Muscle of back (tissue), 3 donors: ENCODE measurements at regions not wholly inside any gene's neighbourhood (a gene's known extent, or its start where the extent isn't known, plus 50 kb on each side); places are given as distances from the start of the nearest gene placed in this dataset.
"Not testable (repeated sequence)": the region's sequence is repeated elsewhere in the genome, so short reads cannot be mapped to it uniquely, and the experiment has no call there.

Experiments used
- DNase-seq, 3 donors: peaks; one replicate each; pipeline versions ENCODE4 v3.0.0 to v3.0.0-alpha.2; 2013

DNA sequence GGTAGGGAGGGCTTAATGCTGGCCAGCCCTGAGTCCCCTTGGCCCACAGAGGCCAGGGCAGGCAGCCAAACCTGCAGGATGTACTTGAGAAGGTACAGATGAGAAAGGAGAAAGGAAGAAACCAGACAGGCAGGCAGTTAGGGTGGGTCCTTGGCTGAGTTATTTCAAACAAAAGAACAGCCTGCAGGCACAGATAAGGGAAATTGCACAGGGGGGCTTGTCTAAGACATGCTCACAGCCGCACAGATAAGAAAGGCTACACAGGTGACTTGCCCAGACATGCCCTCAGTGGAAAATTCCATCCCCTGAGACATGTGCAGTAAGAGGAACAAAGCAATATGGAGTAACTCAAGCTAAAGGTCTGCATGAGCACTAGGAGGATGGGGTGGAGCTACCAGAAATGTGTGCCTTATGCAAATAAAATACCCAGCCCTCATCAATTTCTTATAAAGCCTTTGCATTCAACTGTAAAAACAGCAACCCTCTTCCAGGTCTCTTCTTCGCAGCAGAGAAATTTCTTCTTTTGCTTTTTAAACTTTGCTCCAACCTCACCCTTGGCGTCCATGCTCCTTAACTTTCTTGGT lies 158.2 kb upstream of the RGS6 start:
- DNase-seq = no peak

DNA sequence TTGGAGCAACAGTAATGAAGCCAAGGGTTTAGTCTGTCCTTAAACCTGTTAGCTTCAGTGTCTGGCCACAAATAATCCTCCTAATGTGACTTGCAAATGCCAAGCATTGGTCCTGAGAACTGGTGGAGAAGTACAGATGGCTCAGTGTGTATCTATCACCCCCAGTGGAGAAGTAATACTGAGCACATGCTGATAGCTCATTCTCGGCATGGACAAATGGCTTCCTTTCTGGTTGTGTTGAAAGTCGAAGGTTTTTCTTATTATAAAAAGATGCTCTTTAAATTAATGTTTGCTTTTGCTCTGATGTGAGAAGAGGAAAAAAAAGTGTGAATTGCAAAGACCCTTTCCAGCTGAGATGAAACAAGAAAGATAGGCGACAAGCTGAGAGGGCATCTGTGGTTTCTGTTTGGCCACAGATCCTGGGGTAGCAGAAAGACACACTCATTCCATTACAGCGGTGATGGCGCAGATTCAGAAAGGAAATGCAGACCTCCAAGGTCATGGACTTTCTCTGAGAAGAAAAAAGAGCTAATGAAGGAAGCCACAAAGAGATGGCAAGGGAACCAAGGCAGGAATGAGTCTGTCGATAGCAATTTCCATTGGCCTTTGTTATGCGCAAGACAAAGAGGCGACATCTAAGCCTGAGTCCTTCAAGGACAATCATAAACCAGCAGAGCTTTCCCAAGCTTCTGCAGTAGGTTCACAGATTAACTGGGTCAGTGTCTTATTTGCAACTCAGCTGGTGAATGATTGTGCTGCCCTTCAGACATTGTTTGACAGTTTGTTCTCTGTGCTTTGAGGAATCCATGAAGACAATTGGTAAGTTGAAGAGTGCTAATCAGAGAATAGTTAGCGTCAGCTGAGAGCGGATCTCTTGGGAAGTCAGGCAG lies 155.5 kb upstream of the RGS6 start:
- DNase-seq = no peak

DNA sequence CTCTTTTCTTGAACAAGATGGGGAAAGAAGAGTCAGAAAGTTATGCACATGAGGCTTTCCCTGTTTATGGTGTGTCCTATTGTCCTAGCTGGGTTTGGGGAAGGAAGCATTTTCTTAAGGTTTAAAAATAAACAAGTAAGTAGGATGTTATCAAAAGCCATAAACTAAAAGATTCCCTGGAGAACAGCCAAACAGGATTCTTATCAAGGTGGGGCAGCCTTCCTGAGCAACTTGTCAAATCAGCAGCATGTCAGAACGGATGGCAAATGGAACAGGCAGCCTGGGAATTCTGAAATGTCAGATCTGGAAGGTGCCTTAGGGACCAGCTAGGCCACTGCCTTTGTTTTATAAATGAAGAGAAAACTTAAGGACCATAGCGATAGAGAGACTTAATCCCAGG lies 152.2 kb upstream of the RGS6 start:
- no peak for DNase-seq

DNA sequence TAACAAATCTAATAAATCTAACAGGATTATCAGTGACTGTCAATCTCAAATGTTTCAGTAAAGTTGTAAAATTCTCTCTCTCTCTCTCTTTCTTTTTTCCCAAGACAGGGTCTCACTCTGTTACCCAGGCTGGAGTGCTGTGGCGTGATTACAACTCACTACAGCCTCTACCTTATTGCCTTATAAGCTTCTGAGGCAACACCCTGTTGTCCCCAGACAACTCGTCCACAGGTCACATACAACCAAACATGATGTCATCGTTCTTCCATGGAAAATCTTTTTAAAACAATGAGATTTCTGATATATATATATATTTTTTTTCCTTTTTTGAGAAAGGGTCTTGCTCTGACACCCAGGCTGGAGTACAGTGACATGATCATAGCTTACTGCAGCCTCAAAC lies 151.4 kb upstream of the RGS6 start:
- DNase-seq = no peak

DNA sequence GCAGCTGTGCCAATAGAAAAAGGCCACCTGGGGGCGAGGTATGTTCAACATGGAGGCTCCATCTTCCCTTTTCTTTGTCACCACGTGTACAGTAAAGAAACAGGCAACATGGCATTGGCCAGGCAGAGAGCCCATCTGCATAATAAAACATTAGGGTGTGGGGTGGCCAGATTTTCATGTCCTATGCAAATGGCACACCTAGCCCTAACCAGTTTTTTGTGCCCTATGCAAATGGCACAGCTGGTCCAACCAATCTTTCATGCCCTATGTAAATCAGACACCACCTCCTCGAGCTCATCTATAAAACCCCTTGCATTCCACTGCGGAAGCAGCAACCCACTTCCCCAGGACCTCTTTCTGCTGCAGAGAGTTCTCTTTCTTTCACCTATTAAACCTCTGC lies 149.1 kb upstream of the RGS6 start:
- no peak for DNase-seq

DNA sequence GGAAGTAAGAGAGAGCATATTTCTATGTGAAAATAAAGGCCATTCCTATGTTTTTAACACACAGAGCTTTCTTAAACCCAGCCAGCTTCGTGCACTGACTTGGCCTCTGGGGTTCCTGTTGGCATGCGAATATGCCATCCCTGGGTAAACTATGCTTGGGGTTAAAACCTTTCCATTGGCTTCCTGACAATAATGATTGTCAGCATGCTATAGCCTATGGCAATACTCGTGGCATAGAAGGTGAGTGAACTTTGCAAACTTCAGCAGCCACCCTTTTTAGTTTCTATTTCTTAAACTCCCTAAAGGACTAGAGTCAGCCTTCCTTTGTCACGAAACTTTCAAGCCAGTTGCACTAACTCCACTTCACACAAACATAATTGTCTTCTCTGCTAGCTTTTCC lies 148.4 kb upstream of the RGS6 start:
- no peak for DNase-seq

DNA sequence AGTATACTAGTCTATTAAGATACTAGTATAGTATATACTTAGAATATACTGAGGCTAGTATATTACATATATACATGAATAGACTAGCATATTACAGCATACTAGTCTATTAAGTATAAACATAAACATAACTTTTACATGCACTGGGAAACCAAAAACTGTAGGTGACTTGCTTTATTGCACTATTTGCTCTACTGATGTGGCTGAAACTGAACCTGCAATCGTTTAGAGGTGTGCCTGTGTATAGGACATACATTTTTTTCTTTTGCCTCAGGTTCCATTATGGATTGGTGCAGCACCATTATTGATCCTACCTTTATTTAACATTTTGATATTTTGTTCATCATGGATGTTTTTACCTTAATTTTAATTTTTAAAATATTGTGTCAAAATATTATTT lies 143.2 kb upstream of the RGS6 start:
- DNase-seq = no peak

DNA sequence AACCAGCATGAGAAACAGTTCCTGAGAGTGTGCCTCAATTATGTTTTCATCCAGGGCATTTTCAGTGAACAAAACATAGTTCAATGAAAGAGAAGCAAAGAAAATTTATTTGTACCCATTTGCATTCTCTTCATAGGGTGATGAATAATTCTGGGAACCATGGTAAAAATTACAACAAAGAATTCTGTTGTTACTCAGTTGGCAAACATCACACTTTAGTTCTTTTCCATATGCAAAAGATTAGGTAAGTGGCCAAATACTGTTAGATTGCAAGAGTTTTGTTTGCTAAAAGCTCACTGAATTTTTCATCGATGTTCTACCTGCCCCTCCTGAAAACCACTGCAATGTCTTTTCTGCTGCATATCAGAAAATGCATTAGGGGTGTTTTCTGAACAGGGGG lies 132.4 kb upstream of the RGS6 start:
- peak in 2 of 3 donors; percentile 6 to 45 for DNase-seq

DNA sequence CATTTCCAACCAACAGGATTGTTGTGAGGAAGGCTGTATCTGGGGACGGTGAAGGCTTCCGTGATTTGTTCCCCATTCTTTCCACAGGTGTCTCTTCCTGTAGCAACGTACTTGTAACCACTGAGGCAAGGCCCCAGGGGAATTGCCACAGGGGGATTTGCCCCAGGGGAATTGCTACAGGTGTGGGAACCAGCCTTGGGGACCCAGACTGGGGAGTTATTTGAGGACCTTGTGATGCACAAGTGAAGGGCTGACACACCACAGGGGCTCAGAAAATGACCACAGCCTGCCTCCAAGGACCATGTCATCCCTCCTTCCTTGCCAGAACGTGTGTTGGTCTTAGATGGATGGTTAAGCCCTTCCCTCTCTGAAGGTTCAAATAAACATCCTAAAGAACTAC lies 131.4 kb upstream of the RGS6 start:
- DNase-seq = no peak

DNA sequence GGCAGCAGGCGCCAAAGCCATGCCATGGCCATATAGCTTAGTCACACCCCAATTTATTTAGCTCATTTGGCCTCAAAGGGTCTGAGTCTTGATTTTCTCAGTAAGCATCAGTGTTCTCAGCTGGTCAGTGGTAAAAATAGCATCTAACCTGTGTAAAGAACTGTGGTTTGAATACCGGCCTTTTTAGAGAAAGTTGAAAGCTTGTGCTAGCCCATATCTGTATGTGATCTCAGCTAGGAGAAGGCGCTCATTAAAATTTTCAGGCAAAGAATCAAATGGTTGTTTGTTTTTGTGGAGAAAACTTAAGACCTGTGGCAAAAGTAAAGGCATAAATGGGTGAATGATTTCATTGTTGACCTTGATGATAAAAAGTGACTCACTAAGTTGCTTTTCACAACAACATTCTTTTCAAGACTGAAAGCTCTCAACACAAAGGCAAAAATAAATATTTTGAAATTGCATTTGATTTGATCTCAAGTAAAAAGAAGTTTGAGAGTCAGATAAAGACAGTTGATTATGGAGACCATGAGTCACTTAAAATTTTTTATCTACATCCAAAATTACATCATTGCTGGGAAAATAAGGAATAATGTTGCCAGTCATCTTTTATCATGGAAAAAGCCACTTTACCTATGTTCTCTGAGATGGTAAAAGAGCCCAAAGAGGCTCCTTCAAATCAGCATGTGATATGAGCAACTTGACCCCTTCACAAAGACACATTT lies 128.5 kb upstream of the RGS6 start:
- no peak for DNase-seq

DNA sequence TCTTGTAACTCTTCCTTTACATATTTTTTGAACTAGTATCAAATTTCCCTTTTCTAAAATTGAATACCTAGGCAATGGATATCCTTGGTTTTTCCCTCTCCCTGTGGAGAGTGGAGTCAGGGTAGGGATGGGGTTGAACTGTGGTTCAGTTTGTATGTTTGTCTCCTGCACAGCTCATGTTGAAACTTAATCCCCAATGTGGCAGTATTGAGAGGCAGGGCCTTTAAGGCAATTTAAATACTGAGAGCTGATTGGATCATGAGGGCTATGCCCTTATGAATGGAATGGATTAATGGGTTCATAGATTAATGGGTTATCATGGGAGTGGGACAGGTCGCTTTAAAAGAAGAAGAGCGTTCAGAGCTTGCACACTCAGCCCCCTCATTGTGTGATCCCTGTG lies 127.2 kb upstream of the RGS6 start:
- DNase-seq = no peak

DNA sequence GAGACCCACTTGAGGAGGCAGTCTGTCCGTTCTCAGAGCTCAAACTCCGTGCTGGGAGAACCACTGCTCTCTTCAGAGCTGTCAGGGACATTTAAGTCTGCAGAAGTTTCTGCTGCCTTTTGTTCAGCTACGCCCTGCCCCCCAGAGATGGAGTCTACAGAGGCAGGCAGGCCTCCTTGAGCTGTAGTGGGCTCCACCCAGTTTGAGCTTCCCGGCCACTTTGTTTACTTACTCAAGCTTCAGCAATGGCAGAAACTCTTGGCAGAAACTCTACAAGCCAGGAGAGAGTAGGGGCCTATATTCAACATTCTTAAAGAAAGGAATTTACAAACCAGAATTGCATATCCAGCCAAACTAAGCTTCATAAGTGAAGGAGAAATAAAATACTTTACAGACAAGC lies 125.2 kb upstream of the RGS6 start:
- not testable (repeated sequence) for DNase-seq

DNA sequence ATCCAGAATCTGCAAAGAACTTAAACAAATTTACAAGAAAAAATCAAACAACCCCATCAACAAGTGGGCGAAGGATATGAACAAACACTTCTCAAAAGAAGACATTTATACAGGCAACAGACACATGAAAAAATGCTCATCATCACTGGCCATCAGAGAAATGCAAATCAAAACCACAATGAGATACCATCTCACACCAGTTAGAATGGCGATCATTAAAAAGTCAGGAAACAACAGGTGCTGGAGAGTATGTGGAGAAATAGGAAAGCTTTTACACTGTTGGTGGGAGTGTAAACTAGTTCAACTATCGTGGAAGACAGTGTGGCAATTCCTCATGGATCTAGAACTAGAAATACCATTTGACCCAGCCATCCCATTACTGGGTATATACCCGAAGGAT lies 121.4 kb upstream of the RGS6 start:
- DNase-seq = not testable (repeated sequence)

DNA sequence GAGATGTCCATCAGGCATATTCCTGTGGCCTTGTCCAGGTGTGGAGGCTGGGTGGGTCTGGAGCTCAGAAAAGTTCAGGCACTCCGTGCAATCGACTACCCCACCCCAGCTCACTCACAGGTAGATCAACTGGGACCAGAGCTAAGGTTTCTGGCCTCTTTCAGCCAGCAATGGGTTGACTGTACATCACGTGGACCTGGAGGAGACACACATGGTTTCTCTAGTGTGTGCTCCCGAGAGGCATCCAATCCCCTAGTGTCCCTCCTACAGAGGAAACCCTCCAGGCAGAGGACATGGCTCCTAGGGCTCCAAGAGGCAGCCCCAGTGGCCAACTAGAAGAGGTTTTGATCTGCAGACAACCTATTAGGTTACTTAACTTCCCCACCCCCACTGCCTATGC lies 119.5 kb upstream of the RGS6 start:
- no peak for DNase-seq

DNA sequence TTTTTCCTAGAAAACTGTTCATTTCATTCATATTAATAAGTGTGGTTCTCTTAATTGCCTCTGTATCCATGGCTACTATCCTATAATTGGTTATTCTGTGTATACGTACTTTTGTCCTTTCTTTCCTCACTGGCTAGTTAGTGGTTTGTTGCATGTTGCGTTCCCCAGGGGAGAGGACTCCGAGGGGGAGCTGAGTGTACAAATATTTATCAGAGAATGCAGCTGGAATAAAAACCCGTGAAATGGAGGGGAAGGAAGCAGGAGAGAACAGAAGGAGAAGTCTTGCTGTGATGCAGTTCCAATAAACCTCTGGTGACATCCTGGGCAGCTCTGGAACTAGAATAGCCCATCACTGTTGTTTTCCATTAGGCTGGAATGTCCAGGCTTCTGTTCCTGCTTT lies 117.1 kb upstream of the RGS6 start:
- DNase-seq = no peak

DNA sequence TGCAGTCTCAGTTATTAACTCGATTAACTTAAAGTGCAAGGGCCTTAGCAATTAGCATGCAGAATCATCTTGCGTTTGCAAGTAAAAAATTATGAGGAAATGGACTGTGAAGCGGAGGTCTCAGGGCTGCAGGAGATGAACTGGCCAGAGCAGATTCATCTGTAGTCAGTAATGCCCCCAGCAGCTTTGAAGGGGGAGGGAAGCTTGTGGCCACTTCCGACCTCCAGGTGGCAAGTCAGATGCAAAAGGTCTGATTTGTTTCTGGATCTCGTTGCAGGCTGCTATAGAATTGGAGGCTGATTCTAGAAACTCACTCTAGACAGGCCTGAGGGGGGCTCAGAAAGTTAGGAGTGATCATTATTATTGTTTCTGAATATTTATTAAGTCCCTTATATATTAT lies 107.4 kb upstream of the RGS6 start:
- DNase-seq = no peak

DNA sequence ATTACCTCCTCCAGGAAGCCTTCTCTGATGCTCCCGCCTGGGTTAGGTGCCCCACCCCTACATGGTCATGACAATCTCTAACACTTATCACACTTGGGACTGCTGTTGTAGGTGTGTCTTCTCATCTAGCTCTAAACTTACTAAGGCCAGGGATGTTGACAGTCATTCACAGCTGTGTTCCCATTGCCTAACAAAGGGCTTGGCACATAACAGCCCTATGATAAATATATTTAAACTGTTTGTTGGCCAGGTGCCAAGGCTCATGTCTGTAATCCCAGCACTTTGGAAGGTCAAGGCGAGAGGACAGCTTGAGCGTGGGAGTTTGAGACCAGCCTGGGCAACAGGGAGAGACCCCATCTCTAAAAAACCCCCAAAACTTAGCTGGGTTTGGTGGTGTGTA lies 98.8 kb upstream of the RGS6 start:
- no peak for DNase-seq

DNA sequence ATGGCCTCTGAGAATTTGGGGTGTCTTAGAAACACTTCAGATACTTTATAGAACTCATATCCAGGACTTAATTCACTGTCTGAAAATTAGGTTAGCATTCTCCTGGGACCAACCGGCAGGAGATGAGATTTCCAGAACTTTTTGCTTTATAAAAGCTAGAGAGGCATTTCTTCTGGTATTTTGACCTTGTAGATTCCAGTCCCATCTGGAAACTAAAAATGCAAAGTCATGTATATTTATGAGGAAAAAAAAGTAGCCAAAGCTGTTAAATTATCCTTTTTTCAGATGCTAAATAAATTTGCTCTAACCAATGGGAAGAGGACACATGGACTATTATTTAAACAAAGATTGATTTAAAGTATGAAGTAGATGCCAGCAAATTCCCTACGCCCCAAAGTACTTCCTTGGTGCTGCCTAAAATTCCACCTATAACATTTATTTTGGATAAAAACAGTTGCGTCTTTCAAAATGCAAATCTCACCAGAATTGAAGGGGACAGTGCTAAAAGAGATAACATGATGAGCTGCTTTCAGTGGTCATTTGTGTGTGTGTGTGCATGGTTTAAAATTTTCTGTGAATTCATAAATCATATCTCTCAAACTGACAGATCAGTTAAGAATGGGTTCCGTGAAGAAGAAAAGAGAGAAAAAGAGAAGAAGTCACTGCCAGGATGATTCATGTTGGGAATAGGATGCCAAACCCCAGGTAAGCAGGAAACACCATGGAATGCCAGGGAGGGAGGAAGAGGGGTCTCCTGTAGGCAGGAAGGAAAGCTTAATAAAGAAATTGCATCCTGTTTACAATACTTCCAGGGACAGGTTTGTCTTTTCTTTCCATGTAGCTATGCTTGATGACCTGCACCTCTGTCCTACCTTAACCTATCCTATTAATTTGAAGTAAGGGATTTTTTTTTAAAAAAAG lies 97.7 kb upstream of the RGS6 start:
- peak in 1 of 3 donors; percentile 17 for DNase-seq

DNA sequence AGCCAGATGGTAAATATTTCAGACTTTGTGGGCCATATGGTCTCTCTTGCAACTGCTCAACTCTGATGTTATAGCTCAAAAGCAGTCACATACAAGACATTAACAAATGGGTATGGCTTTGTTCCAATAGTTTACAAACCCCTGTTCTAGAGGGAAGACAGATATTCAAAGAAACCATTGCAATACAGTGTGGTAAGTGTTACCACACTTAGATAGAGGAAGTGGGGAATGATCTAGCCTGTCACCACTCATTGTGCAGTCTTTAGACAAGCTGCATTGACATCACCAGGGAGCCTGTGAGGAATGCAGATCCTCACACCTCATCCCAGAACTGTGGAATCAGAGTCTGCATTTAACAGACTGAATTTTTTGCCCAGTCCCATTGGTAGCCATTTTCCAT lies 80.0 kb upstream of the RGS6 start:
- DNase-seq = no peak

DNA sequence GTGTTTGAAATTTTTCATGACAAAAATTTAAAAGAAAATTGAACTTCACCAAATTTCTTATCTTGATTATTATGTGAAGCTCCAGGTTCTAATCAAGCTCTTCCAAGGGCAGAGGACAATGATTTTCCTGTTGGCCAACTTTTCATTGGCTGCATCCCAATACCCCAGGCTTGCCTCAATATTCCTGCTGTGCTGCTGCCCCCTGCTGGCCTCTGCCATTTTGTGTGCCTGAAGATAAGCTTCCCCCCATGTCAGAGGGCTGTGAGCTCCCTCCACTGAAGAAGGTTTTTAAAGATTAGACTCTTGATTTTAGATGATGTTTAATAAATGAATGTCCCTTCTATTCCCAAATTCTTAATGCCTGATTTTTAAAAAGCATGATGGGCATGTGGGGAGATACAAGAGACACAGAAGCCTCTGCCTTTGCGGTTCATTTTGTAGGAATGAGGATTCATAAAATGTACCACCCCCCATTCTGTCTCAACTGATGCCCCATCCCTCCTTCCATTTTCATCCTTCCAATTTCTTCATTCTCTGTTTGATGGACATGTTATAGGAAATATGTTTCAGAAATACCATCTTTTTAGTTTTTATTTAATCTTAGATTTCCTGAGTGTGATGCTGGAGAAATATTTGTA lies 76.7 kb upstream of the RGS6 start:
- peak; percentile 23 to 40 (median 36) for DNase-seq

DNA sequence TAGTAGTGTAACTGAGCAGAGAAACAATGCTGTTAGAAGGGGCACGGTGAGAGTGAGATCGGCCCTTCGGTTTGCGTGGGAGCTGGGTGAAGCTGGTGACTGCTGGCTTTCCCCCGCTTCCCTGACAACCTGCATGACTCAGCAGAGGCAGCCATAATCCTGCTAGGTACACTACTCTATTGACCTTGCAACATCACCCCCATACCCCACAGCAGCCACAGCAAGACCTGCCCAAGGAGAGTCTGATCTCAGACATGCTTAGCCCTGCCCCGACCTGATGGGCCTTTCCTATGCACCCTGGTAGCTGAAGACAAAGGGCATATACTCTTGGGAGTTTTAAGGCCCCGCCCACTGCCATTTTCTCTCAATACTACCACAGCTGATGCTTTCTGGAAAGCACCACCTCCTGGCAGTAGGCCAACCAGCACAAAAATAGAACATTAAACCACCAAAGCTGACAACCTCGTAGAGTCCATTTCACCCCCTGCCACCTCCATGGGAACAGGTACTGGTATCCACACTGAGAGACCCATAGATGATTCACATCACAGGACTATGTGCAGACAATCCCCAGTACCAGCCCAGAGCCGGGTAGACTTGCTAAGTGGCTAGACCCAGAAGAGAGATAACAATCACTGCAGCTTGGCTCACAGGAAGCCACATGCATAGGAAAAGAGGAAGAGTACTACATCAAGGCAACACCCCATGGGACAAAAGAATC lies 75.9 kb upstream of the RGS6 start:
- DNase-seq = no peak
